Effector memory CD8-positive, alpha-beta T cell (primary cell): ENCODE measurements at regions not wholly inside any gene's neighbourhood (a gene's known extent, or its start where the extent isn't known, plus 50 kb on each side); places are given as distances from the start of the nearest gene placed in this dataset.
"Not testable (repeated sequence)": the region's sequence is repeated elsewhere in the genome, so short reads cannot be mapped to it uniquely, and the experiment has no call there.

Source experiments
- ATAC-seq: fragments of 150-1000 bp; cut with Tn5 transposase; replicated peaks from 2 replicates; pipeline ENCODE4 v1.10.0; 2021; ENCODE audit warnings: mild to moderate bottlenecking, moderate library complexity
- DNase-seq, 3 experiments: peaks; one replicate each; pipeline ENCODE4 v3.0.0; 2021
- H3K27ac Mint-ChIP-seq, 2 donors: one replicate each; pipeline ENCODE4 v1.8.0; 2022; ENCODE audit warnings: mild to moderate bottlenecking in 2 of 2, mixed read lengths in 2 of 2, moderate library complexity in 2 of 2
- H3K27me3 Mint-ChIP-seq, 2 donors: one replicate each; pipeline ENCODE4 v1.8.0; 2022; ENCODE audit warnings: mixed read lengths in 2 of 2
- H3K36me3 Mint-ChIP-seq: one replicate; pipeline ENCODE4 v1.8.0; 2022; ENCODE audit warnings: mild to moderate bottlenecking, moderate library complexity, mixed read lengths; ENCODE audit not compliant: insufficient read depth
- H3K4me1 Mint-ChIP-seq, 2 donors: one replicate each; pipeline ENCODE4 v1.8.0; 2022; ENCODE audit warnings: low read depth in 2 of 2, mixed read lengths in 2 of 2
- H3K4me3 Mint-ChIP-seq, 2 donors: one replicate each; pipeline ENCODE4 v1.8.0; 2022; ENCODE audit warnings: mild to moderate bottlenecking in 2 of 2, mixed read lengths in 2 of 2, moderate library complexity in 2 of 2
- H3K9me3 Mint-ChIP-seq, 2 donors: one replicate each; pipeline ENCODE4 v1.8.0; 2022; ENCODE audit warnings: mixed read lengths in 2 of 2

- H3K27ac Mint-ChIP-seq = no peak overlapping the region
- no peak overlapping the region for H3K4me3 Mint-ChIP-seq
- no peaks in the 10 kb centered on the region for H3K36me3 Mint-ChIP-seq
- no peak for DNase-seq
- H3K27me3 Mint-ChIP-seq = peaks cover 17 to 20% of the 10 kb centered on the region in 2 donors
- ATAC-seq = no peak
- no peaks in the 10 kb centered on the region for H3K9me3 Mint-ChIP-seq
- no peaks in the 10 kb centered on the region for H3K4me1 Mint-ChIP-seq
These were observed 161.1 kb downstream of the PHF8 start for GRCh38 chrX:53883196-53883595.

- DNase-seq = no peak
- H3K27me3 Mint-ChIP-seq = peaks cover 17 to 20% of the 10 kb centered on the region in 2 donors
- H3K27ac Mint-ChIP-seq = no peak overlapping the region
- ATAC-seq = no peak
- no peak overlapping the region for H3K4me3 Mint-ChIP-seq
- no peaks in the 10 kb centered on the region for H3K9me3 Mint-ChIP-seq
- no peaks in the 10 kb centered on the region for H3K4me1 Mint-ChIP-seq
- H3K36me3 Mint-ChIP-seq = no peaks in the 10 kb centered on the region
These were observed 161.9 kb downstream of the PHF8 start for GRCh38 chrX:53882331-53882730.

GRCh38 chrX:53880786-53881185 lies 163.5 kb downstream of the PHF8 start:
- ATAC-seq, H3K27ac Mint-ChIP-seq, H3K4me3 Mint-ChIP-seq, H3K36me3 Mint-ChIP-seq, DNase-seq, H3K9me3 Mint-ChIP-seq, H3K4me1 Mint-ChIP-seq: not testable (repeated sequence)
- peaks cover 7 to 12% of the 10 kb centered on the region in 2 donors for H3K27me3 Mint-ChIP-seq

- H3K9me3 Mint-ChIP-seq = no peaks in the 10 kb centered on the region
- ATAC-seq (no peak), DNase-seq (no peak)
- no peak overlapping the region for H3K4me3 Mint-ChIP-seq
- H3K4me1 Mint-ChIP-seq = no peaks in the 10 kb centered on the region
- H3K36me3 Mint-ChIP-seq = no peaks in the 10 kb centered on the region
- no peak overlapping the region for H3K27ac Mint-ChIP-seq
- H3K27me3 Mint-ChIP-seq = peaks cover 27 to 51% of the 10 kb centered on the region in 2 donors
These were observed 173.4 kb upstream of the HUWE1 start for GRCh38 chrX:53859890-53860289.

GRCh38 chrX:53831662-53832635 lies 145.4 kb upstream of the HUWE1 start:
- Mint-ChIP-seq H3K4me1 (peaks cover 3 to 4% of the 10 kb centered on the region in 2 donors), H3K9me3 (no peaks in the 10 kb centered on the region), H3K27me3 (no peaks in the 10 kb centered on the region), H3K27ac (no peak overlapping the region), H3K4me3 (no peak overlapping the region), H3K36me3 (no peaks in the 10 kb centered on the region)
- DNase-seq = peak; percentile 28 to 37 (median 30)
- ATAC-seq = peak; percentile 70

- DNase-seq = no peak
- H3K27ac Mint-ChIP-seq = no peak overlapping the region
- no peaks in the 10 kb centered on the region for H3K36me3 Mint-ChIP-seq
- H3K9me3 Mint-ChIP-seq = no peaks in the 10 kb centered on the region
- no peaks in the 10 kb centered on the region for H3K27me3 Mint-ChIP-seq
- no peak for ATAC-seq
- no peak overlapping the region for H3K4me3 Mint-ChIP-seq
- no peaks in the 10 kb centered on the region for H3K4me1 Mint-ChIP-seq
These were observed 138.2 kb upstream of the HUWE1 start for GRCh38 chrX:53824686-53825085.

GRCh38 chrX:53818115-53818514 lies 131.6 kb upstream of the HUWE1 start:
- not testable (repeated sequence) for H3K4me3 Mint-ChIP-seq, ATAC-seq, DNase-seq, H3K9me3 Mint-ChIP-seq, H3K27me3 Mint-ChIP-seq, H3K4me1 Mint-ChIP-seq, H3K36me3 Mint-ChIP-seq
- H3K27ac Mint-ChIP-seq = peak overlapping the region in 1 of 2 donors; percentile 38

- Mint-ChIP-seq H3K27me3 (no peaks in the 10 kb centered on the region), H3K4me3 (no peak overlapping the region)
These were observed 131.0 kb upstream of the HUWE1 start for GRCh38 chrX:53817548-53817947.

DNA sequence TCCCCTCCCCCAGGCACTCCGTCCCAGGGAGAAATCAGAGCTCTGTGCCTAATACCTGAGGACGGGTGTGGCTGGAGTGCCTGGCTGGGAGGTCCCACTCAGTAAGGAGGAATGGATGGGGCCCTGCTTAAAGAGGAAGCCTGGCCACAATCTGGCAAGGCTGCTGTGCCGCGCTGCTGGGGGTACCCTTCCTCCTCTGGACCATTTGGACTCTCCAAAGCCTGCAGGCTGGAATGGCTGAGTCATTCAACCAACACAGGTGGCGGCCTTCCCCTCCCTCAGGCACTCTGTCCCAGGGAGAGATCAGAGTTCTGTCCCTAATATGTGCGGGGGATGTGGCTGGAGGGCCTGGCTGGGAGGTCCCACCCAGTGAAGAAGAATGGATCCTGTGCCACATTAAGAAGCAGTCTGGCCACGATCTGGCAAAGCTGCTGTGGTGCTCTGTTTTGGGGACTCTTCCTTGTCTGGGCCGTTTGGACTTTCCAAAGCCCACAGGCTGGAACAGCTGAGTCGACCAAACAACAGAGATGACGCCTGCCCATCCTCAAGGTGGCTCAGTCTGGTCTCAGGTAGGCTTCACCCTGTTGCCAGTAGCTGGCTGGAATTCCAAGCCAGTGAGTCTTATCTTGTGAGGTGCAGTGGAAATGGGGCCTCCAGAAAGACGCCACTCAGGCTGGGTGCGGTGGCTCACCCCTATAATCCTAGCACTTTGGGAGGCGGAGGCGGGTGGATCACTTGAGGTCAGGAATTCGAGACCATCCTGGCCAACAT lies 127.3 kb upstream of the HUWE1 start:
- H3K36me3 Mint-ChIP-seq = no peaks in the 10 kb centered on the region
- no peak for DNase-seq
- H3K27ac Mint-ChIP-seq = no peak overlapping the region
- H3K4me3 Mint-ChIP-seq = no peak overlapping the region
- no peaks in the 10 kb centered on the region for H3K27me3 Mint-ChIP-seq
- no peak for ATAC-seq
- H3K4me1 Mint-ChIP-seq = peaks cover 5 to 8% of the 10 kb centered on the region in 2 donors
- no peaks in the 10 kb centered on the region for H3K9me3 Mint-ChIP-seq

More at GRCh38 chrX:53817548-53817947, 131.0 kb upstream of the HUWE1 start:
- Mint-ChIP-seq H3K9me3 (no peaks in the 10 kb centered on the region), H3K36me3 (no peaks in the 10 kb centered on the region), H3K4me1 (peaks cover 5 to 8% of the 10 kb centered on the region in 2 donors), H3K27ac (peak overlapping the region; percentile 38 to 64)
- ATAC-seq = no peak
- no peak for DNase-seq

GRCh38 chrX:53798281-53798680 lies 111.8 kb upstream of the HUWE1 start:
- H3K4me3 Mint-ChIP-seq = peak overlapping the region; percentile 13 to 21
- no peaks in the 10 kb centered on the region for H3K9me3 Mint-ChIP-seq
- DNase-seq = peak in 1 of 3 experiments; percentile 5
- peaks cover 6 to 7% of the 10 kb centered on the region in 2 donors for H3K4me1 Mint-ChIP-seq
- ATAC-seq = peak; percentile 98
- no peaks in the 10 kb centered on the region for H3K36me3 Mint-ChIP-seq
- H3K27me3 Mint-ChIP-seq = no peaks in the 10 kb centered on the region
- H3K27ac Mint-ChIP-seq = no peak overlapping the region

DNA sequence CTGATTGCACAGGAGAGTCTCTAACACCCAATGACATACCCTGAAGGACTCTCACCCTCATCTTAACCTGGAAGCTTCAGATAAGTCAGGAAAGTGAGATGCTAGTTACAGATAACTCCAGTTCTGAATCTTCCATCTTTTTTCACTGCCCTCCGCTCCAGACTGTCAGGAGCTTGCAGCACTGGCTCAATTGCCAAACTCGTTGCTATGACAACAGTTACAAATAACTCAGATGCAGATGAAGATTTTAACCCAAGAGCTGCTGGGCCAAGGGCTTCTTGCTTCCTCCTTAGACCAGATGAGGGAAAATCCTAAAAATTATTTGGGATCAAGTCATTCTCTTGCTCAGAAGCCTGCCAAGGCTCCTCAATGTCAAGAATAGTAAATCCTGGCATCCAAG lies 109.1 kb upstream of the HUWE1 start:
- ATAC-seq = no peak
- no peak for DNase-seq
- no peak overlapping the region for H3K4me3 Mint-ChIP-seq
- no peaks in the 10 kb centered on the region for H3K27me3 Mint-ChIP-seq
- no peaks in the 10 kb centered on the region for H3K36me3 Mint-ChIP-seq
- H3K27ac Mint-ChIP-seq = no peak overlapping the region
- H3K4me1 Mint-ChIP-seq = peaks cover 6 to 7% of the 10 kb centered on the region in 2 donors
- H3K9me3 Mint-ChIP-seq = no peaks in the 10 kb centered on the region

DNA sequence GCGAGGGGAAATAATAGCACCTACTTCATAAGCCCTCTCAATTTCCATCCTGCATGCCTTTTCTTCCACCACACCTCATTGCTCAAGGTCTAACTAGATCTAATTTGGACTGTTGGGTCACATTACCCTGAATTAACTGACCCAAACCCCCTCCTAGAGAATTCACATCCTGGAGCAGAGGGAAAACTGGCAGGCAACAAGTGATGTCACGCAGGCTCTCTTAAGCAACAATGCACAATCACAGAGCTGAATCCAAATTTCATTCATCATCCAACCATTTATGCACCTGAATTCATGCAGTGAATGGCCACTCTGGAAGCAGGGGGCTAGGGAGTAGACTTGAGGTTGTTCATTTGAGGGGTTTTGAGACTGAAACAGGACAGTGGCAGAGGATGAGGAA lies 107.7 kb upstream of the HUWE1 start:
- no peaks in the 10 kb centered on the region for H3K9me3 Mint-ChIP-seq
- no peaks in the 10 kb centered on the region for H3K27me3 Mint-ChIP-seq
- ATAC-seq (no peak), DNase-seq (no peak)
- peaks cover 6 to 7% of the 10 kb centered on the region in 2 donors for H3K4me1 Mint-ChIP-seq
- no peaks in the 10 kb centered on the region for H3K36me3 Mint-ChIP-seq
- no peak overlapping the region for H3K27ac Mint-ChIP-seq
- H3K4me3 Mint-ChIP-seq = no peak overlapping the region

DNA sequence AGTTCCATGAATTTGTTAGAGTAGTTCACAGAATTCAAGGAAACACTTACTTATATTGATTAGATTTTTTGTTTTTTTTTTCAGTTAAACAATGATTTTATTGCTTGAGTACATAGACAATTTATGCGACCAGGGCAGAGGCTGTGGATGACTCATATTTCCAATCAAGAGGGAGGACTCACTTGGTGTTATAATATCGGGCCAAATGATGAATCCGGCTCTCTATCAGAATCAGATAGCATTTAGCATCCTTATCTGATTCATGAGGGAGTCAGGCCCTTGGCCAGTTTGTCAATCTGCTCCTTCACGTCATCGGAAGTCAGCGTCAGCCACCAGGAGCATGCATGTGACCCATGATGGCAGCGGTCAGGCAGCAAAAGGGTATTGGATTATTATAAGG lies 82.3 kb upstream of the HUWE1 start:
- H3K9me3 Mint-ChIP-seq = no peaks in the 10 kb centered on the region
- ATAC-seq = no peak
- no peaks in the 10 kb centered on the region for H3K4me1 Mint-ChIP-seq
- no peaks in the 10 kb centered on the region for H3K27me3 Mint-ChIP-seq
- H3K27ac Mint-ChIP-seq = no peak overlapping the region
- H3K4me3 Mint-ChIP-seq = no peak overlapping the region
- no peak for DNase-seq
- no peaks in the 10 kb centered on the region for H3K36me3 Mint-ChIP-seq
